ENCODE measurements at regions not wholly inside any gene's neighbourhood (a gene's known extent, or its start where the extent isn't known, plus 50 kb on each side); places are given as distances from the start of the nearest gene placed in this dataset.

GRCh38 chr2:53021292-53021691 is 746.3 kb upstream of the CHAC2 start:
- no peak for DNase-seq

GRCh38 chr2:53018825-53019425 is 748.7 kb upstream of the CHAC2 start:
- peak; percentile 77 for DNase-seq

GRCh38 chr2:53006980-53007379 is 760.6 kb upstream of the CHAC2 start:
- no peak for DNase-seq

GRCh38 chr2:53004413-53004812 is 763.2 kb upstream of the CHAC2 start:
- no peak for DNase-seq

DNA sequence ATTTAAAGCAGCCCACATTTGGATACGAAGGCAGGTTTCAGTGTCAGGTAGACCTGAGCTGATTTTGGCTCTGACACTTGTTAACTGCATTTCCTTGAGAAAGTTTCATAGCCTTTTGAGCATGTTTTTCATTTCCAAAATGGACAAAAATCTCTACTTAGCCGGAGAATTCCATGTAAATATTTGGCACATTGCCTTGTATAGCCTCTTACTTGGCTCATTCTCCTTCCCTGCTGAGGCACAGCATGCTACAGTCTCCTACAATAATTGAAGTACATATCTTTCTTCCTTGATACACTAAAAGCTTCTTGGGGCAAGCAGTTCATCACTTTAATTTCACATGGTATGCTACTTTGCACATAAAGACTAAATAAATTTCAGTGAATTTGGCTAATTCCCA is 772.2 kb upstream of the CHAC2 start:
- no peak for DNase-seq

DNA sequence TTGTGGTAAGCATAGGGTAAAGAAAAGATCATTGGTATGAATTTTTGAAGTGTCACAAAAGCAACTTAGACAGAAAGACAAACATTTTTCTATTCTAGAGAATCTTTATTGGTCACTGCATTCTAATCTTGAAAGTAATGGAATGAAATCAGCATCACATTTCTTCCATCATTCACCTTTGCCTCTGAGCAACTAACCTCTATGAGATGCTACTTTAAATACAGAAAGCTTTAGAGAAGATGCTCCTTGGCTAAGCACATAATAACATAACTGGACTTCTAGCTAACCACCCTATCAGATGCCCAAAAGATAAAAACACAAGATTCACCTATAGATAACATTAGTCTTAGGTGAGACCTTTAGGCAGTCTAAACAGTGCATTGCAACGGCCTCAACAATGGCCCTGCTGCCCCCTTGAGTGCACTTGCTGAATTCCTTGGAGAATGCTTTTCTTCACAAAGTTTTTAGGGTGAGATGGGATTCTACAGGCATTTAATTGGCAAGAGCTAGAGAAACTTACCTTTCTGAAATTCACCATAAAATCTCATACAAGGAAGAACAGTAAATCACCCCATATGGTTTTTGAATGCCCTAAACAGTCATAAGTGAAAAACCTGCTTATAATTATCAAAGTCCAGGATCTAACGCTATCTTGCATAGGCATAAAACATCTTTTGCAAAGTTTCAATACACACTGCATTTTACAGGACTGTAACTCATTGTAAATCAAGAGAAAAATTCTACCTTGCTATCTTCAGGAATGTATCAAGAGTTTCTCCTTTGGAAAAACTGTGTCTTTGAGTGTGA is 791.3 kb upstream of the CHAC2 start:
- peak; percentile 53 for DNase-seq

DNA sequence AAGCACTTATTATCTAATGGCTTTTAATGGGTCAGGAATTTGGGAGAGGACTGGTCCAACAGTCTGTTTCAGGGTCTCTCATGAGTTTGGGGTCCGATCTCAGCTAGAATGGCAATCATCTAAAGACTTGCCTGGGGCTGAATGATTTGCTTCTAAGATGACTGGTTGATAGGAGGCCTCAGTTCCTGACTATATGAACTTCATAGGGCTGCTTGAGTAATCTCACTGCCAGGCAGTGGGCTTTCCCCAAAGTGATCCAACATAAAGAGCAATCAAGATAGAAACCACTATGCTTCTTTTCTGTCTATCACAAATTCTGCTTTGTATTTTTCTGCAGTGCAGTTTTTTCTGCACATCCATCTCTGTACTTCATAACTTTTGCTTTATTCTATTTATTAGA is 793.5 kb upstream of the CHAC2 start:
- no peak for DNase-seq

DNA sequence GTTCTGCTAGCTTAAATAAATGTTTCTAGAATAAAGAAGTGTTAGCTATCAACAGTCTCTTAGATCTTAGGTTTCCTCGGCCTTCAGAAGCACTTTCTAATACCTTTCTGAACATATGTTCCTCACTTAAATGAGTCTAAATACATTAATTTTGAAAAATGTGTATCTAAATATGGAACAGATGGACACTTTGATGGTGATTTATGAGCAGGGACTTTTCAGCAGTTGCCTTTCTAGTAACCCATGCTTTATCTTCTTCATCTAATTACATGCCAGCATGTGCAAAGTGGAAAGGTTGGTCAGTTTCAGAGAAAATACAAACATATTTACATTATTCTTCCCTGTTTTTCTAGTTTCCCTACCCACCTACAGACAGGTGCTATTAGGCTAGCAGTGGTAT is 797.0 kb upstream of the CHAC2 start:
- peak; percentile 64 for DNase-seq

GRCh38 chr2:52968043-52968442 is 799.6 kb upstream of the CHAC2 start:
- no peak for DNase-seq

- DNase-seq, result no peak
Observed at GRCh38 chr2:52964916-52965530, 802.6 kb upstream of the CHAC2 start.

GRCh38 chr2:52961403-52961802 is 806.2 kb upstream of the CHAC2 start:
- no peak for DNase-seq

GRCh38 chr2:52960881-52961280 is 806.7 kb upstream of the CHAC2 start:
- no peak for DNase-seq

- no peak for DNase-seq
Observed at GRCh38 chr2:52959801-52960200, 807.8 kb upstream of the CHAC2 start.

GRCh38 chr2:52956766-52957165 is 810.8 kb upstream of the CHAC2 start:
- DNase-seq, result peak; percentile 29

DNA sequence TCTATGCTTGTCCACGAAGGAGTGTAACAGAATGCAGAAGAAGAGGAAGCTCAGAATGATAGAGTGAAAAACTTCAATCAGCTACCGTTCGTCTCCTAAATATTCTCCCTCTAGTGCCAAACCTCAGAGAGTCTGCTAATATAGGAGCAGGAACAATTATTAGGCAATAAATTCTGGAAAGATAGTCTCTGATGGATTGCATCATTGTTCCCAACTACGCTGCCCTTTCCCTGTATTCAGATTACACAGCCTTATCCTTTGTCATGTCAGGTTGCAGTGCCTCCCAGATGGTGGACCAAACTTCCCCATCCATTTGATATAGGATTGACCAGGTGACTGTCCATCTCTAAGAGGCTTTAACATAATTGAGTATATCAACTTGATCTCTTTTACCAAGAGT is 811.5 kb upstream of the CHAC2 start:
- DNase-seq, result peak; percentile 22

GRCh38 chr2:52955079-52955478 is 812.5 kb upstream of the CHAC2 start:
- DNase-seq, result no peak

GRCh38 chr2:52940101-52940500 is 827.5 kb upstream of the CHAC2 start:
- DNase-seq, result no peak

GRCh38 chr2:52939250-52939649 is 828.4 kb upstream of the CHAC2 start:
- DNase-seq, result no peak

DNA sequence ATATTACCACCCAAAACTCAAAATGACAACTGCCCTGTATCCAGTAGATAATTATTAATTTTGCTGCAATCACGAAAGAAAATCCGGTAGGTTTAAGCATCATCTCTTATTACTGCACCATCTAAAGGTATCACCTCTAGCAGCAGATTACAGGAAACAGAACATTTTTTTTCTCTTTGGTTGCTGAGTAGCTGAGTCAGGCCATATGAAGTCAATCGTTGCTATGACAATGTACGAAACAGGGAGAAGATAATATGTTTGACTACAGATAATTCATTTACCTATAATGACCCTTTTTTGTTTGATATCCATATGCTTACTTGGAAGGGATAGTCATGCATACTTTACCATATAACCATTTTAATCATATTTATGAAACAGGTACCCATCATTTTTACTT is 831.6 kb upstream of the CHAC2 start:
- no peak for DNase-seq

DNA sequence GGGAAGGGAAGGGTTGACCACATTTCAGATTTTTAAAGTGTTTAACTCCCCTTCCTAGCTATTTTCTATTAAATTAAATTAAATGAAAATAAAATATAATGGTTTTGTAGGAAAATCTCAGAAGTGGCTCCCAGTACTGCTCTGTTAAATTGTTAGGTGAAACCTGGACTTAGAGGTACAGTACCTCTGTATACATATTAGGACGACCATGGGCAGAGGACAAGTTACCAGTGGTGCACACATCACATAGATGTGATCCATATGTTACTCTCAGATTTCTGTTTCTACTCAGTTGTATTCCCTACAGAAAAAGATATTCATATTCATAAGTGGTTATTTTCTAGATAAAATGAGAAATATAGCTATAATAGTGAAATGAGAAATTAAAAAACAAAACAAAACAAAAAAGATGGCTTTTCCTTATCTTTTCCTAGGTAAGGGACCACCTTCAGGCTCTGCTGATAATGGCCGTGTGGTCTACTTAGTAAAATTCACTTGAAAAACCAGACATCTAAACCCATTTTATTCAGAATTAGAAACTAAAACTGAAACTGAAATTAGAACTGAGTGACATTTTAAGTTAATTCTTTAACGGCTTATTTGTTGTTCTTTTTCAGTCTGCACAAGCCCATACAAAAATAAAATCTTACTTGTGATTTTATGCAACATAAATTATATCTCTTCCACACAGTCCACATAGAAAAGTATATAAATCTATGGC is 832.5 kb upstream of the CHAC2 start:
- no peak for DNase-seq

GRCh38 chr2:52934323-52934898 is 833.2 kb upstream of the CHAC2 start:
- DNase-seq, result no peak

- peak; percentile 16 for DNase-seq
Observed at GRCh38 chr2:52933878-52934277, 833.7 kb upstream of the CHAC2 start.

DNA sequence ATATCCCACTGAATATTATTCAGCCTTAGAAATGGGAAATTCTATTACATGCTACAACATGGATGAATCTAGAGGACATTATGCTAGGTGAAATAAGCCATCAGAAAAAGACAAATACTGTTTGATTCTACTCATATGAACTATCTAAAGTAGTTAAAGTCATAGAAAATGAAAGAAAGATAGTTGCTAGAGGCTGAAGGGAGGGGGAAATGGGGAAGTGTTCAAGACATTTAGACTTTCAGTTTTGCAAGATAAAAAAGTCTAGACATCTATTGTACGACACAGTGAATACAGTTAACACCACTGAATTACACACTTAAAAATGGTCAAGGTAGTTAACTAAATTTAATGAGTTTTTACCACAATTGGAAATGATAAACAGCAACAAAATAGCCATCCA is 835.9 kb upstream of the CHAC2 start:
- DNase-seq, result no peak

All from NCI-H82 (cell line).